ENCODE measurements at regions not wholly inside any gene's neighbourhood (a gene's known extent, or its start where the extent isn't known, plus 50 kb on each side); places are given as distances from the start of the nearest gene placed in this dataset.

DNA sequence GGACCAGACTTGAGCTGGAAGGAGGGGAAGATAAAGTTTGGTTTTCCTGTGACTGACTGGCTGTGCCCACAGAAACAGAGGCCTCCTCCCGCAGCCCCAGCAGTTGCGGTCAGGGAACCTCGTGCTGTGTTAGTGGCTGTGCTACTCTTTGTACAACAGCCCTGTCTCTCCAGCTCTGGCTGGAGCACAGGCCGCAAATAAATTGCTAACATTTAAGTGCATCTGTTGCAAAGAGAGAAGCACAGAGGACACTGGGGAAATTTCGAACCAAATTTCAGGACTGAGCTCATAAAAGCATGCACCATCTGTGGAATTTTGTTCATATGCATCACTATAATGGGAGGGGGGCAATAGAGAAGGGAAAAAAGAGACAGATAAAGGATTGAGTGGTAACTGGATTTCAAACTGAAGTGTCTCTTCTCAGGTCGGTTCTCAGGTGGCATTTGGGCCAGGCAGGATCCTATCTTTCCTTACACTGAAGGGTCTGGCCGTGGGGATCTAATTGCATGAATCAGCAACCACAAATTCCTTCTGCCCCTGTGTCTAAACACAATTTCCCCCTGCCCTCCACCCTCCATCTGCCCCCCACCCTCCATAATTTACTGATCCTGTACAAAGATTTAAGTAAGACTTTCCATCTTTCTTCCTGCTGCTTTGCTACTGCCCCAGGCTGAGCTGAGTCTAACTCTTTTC lies 88.9 kb upstream of the ATXN1 start:
- Histone ChIP-seq H3K27me3 (ENCODE audit: control insufficient read depth, low read length) (peaks cover 6% of the 10 kb centered on the region), H3K4me1 (ENCODE audit: control insufficient read depth, low read length) (no peaks in the 10 kb centered on the region), H3K4me2 (ENCODE audit: low read length) (no peak overlapping the region), H3K9me2 (replicated peaks; ENCODE audit: control insufficient read depth, low read length) (no peaks in the 10 kb centered on the region), H3F3A (ENCODE audit: control insufficient read depth, insufficient read depth) (no peaks in the 10 kb centered on the region), H3K79me2 (ENCODE audit: control insufficient read depth, low read length) (no peaks in the 10 kb centered on the region), H3K36me3 (ENCODE audit: control insufficient read depth, low read length) (no peaks in the 10 kb centered on the region), H3K27ac (ENCODE audit: low read depth, low read length) (no peak overlapping the region), H4K20me1 (ENCODE audit: control insufficient read depth, insufficient read depth, low read depth, low read length) (no peaks in the 10 kb centered on the region), H3K4me3 (ENCODE audit: low read length) (no peak overlapping the region), H3K9me3 (ENCODE audit: control insufficient read depth, insufficient read depth, low read length) (no peaks in the 10 kb centered on the region)
- TF ChIP-seq EZH2phosphoT487 (IDR thresholded peaks at IDR 0.05; ENCODE audit: borderline replicate concordance, low read length) = no peak
- TF ChIP-seq, protein P1, sequence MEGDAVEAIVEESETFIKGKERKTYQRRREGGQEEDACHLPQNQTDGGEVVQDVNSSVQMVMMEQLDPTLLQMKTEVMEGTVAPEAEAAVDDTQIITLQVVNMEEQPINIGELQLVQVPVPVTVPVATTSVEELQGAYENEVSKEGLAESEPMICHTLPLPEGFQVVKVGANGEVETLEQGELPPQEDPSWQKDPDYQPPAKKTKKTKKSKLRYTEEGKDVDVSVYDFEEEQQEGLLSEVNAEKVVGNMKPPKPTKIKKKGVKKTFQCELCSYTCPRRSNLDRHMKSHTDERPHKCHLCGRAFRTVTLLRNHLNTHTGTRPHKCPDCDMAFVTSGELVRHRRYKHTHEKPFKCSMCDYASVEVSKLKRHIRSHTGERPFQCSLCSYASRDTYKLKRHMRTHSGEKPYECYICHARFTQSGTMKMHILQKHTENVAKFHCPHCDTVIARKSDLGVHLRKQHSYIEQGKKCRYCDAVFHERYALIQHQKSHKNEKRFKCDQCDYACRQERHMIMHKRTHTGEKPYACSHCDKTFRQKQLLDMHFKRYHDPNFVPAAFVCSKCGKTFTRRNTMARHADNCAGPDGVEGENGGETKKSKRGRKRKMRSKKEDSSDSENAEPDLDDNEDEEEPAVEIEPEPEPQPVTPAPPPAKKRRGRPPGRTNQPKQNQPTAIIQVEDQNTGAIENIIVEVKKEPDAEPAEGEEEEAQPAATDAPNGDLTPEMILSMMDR (IDR thresholded peaks at IDR 0.05; ENCODE audit: low read depth, low read length, poor library complexity, severe bottlenecking) = no peak

GRCh38 chr6:16849280-16849987 lies 88.2 kb upstream of the ATXN1 start:
- Histone ChIP-seq H3K4me2 (ENCODE audit: low read length) (no peak overlapping the region), H3K27ac (ENCODE audit: low read depth, low read length) (no peak overlapping the region), H3F3A (ENCODE audit: control insufficient read depth, insufficient read depth) (no peaks in the 10 kb centered on the region), H4K20me1 (ENCODE audit: control insufficient read depth, insufficient read depth, low read depth, low read length) (no peaks in the 10 kb centered on the region), H3K79me2 (ENCODE audit: control insufficient read depth, low read length) (no peaks in the 10 kb centered on the region), H3K36me3 (ENCODE audit: control insufficient read depth, low read length) (no peaks in the 10 kb centered on the region), H3K27me3 (ENCODE audit: control insufficient read depth, low read length) (peaks cover 6% of the 10 kb centered on the region), H3K9me3 (ENCODE audit: control insufficient read depth, insufficient read depth, low read length) (no peaks in the 10 kb centered on the region), H3K9me2 (replicated peaks; ENCODE audit: control insufficient read depth, low read length) (no peaks in the 10 kb centered on the region), H3K4me3 (ENCODE audit: low read length) (no peak overlapping the region), H3K4me1 (ENCODE audit: control insufficient read depth, low read length) (no peaks in the 10 kb centered on the region)
- TF ChIP-seq, protein P1 (IDR thresholded peaks at IDR 0.05; ENCODE audit: low read depth, low read length, poor library complexity, severe bottlenecking) = no peak
- no peak for TF ChIP-seq EZH2phosphoT487 (IDR thresholded peaks at IDR 0.05; ENCODE audit: borderline replicate concordance, low read length)

GRCh38 chr6:16846399-16846778 lies 85.1 kb upstream of the ATXN1 start:
- H3K4me1 ChIP-seq (ENCODE audit: control insufficient read depth, low read length) = no peaks in the 10 kb centered on the region
- H3K27me3 ChIP-seq (ENCODE audit: control insufficient read depth, low read length) = peaks cover 6% of the 10 kb centered on the region
- H4K20me1 ChIP-seq (ENCODE audit: control insufficient read depth, insufficient read depth, low read depth, low read length) = no peaks in the 10 kb centered on the region
- H3K9me3 ChIP-seq (ENCODE audit: control insufficient read depth, insufficient read depth, low read length) = no peaks in the 10 kb centered on the region
- H3K79me2 ChIP-seq (ENCODE audit: control insufficient read depth, low read length) = no peaks in the 10 kb centered on the region
- H3K9me2 ChIP-seq (replicated peaks; ENCODE audit: control insufficient read depth, low read length) = no peaks in the 10 kb centered on the region
- no peak overlapping the region for H3K27ac ChIP-seq (ENCODE audit: low read depth, low read length)
- H3F3A ChIP-seq (ENCODE audit: control insufficient read depth, insufficient read depth) = no peaks in the 10 kb centered on the region
- H3K4me3 ChIP-seq (ENCODE audit: low read length) = no peak overlapping the region
- no peaks in the 10 kb centered on the region for H3K36me3 ChIP-seq (ENCODE audit: control insufficient read depth, low read length)
- no peak overlapping the region for H3K4me2 ChIP-seq (ENCODE audit: low read length)
- TF ChIP-seq EZH2phosphoT487 (IDR thresholded peaks at IDR 0.05; ENCODE audit: borderline replicate concordance, low read length) = no peak
- TF ChIP-seq, protein P1 (IDR thresholded peaks at IDR 0.05; ENCODE audit: low read depth, low read length, poor library complexity, severe bottlenecking) = no peak
